Right lobe of liver (tissue), 4 donors: ENCODE measurements at regions not wholly inside any gene's neighbourhood (a gene's known extent, or its start where the extent isn't known, plus 50 kb on each side); places are given as distances from the start of the nearest gene placed in this dataset.

ENCODE experiments used
- CTCF ChIP-seq, 4 donors: fragments of 200-600 bp in 3 of 4; fragments of 450-650 bp in 1 of 4; IDR thresholded peaks; one replicate each; pipeline versions ENCODE4 v1.5.1 to v1.8.0; 2016 to 2022; ENCODE audit warnings: antibody characterized with exemption in 4 of 4, mild to moderate bottlenecking in 2 of 4
- POLR2A ChIP-seq: fragments of 450-650 bp; IDR thresholded peaks from one replicate; pipeline ENCODE4 v1.6.1; 2017; ENCODE audit warnings: antibody characterized with exemption, mild to moderate bottlenecking
- donor health status: DM: no; HTN: no; CAD: no.
- donor health status: DM: no; HTN: no; CAD: no.
- donor health status: DM: no; HTN: yes; CAD: no.

- TF ChIP-seq CTCF (IDR thresholded peaks at IDR 0.05) = no peak
- TF ChIP-seq POLR2A = no peak
Measured at GRCh38 chr2:176832086-176832485, 380.5 kb upstream of the HNRNPA3 start.
